Right cardiac atrium (tissue), 5 donors: ENCODE measurements at regions not wholly inside any gene's neighbourhood (a gene's known extent, or its start where the extent isn't known, plus 50 kb on each side); places are given as distances from the start of the nearest gene placed in this dataset.
"Not testable (repeated sequence)": the region's sequence is repeated elsewhere in the genome, so short reads cannot be mapped to it uniquely, and the experiment has no call there.

Experiments used
- ATAC-seq, 2 donors: fragments of 200-7000 bp; cut with Tn5 transposase; one replicate each; pipeline versions ENCODE4 v1.8.0 to v1.9.1; 2020; ENCODE audit warnings: moderate library complexity in 2 of 2, mild to moderate bottlenecking in 1 of 2
- DNase-seq, 3 donors: peaks; one replicate each; pipeline ENCODE4 v3.0.0-alpha.2; 2020
- H3K27ac ChIP-seq: one replicate; pipeline ENCODE4 v1.5.1; 2013; ENCODE audit warnings: mild to moderate bottlenecking, low read length, control low read depth, moderate library complexity
- H3K27me3 ChIP-seq: one replicate; pipeline ENCODE4 v1.6.1; 2013; ENCODE audit not compliant: control insufficient read depth, insufficient read depth
- H3K4me1 ChIP-seq: one replicate; pipeline ENCODE4 v1.6.1; 2013; ENCODE audit warnings: low read length; ENCODE audit not compliant: control insufficient read depth, insufficient read depth
- H3K4me3 ChIP-seq: one replicate; pipeline ENCODE4 v1.5.1; 2013; ENCODE audit warnings: low read length, control low read depth
- H3K9me3 ChIP-seq: one replicate; pipeline ENCODE4 v1.6.1; 2013; ENCODE audit warnings: low read length; ENCODE audit not compliant: control insufficient read depth
- WGBS: extraction: QIAGEN DNeasy Blood & Tissue Kit; methylation state at CpG from one replicate; pipeline ENCODE4 v1.1.7; 2013; 5-methylcytosine and 5-hydroxymethylcytosine counted together
- intact Hi-C, 4 donors: fragments of 100-400 bp; cut with DNase I; formaldehyde crosslinking; loops; one replicate each; pipeline versions ENCODE4 v1.11.0 to v1.14.0; 2022 to 2023
- donor health status: healthy with polysubstance abuse.
- donor health status: DM: no; HTN: yes; CAD: no.
- donor health status: DM: no; HTN: no; CAD: no.
- donor health status: DM: no; HTN: yes; CAD: no; lungs with severe emphysema.
- donor health status: DM: yes; HTN: yes; CAD: no.

GRCh38 chr14:38947343-38947742 lies 155.7 kb downstream of the SEC23A start:
- intact Hi-C loops = no loop called here
- Histone ChIP-seq H3K27me3 (no peaks in the 10 kb centered on the region), H3K4me3 (no peak overlapping the region), H3K4me1 (peaks cover 1% of the 10 kb centered on the region), H3K9me3 (no peaks in the 10 kb centered on the region), H3K27ac (no peak overlapping the region)
- DNase-seq (no peak), ATAC-seq (no peak)
- 80% methylated on average over 1 of the region's 1 CpG for WGBS

GRCh38 chr14:38944691-38945090 lies 158.3 kb downstream of the SEC23A start:
- ATAC-seq = no peak
- 53% methylated on average over 3 of the region's 3 CpGs for WGBS
- no peak overlapping the region for H3K4me3 ChIP-seq
- DNase-seq = no peak
- intact Hi-C loops = no loop called here
- H3K4me1 ChIP-seq = peaks cover 1% of the 10 kb centered on the region
- H3K27ac ChIP-seq = no peak overlapping the region
- H3K27me3 ChIP-seq = no peaks in the 10 kb centered on the region
- H3K9me3 ChIP-seq = no peaks in the 10 kb centered on the region

GRCh38 chr14:38941488-38941887 lies 161.5 kb downstream of the SEC23A start:
- no peaks in the 10 kb centered on the region for H3K27me3 ChIP-seq
- intact Hi-C loops = no loop called here
- 82% methylated on average over 4 of the region's 4 CpGs for WGBS
- ATAC-seq (no peak), DNase-seq (no peak)
- no peaks in the 10 kb centered on the region for H3K9me3 ChIP-seq
- no peak overlapping the region for H3K27ac ChIP-seq
- H3K4me3 ChIP-seq = no peak overlapping the region
- H3K4me1 ChIP-seq = peaks cover 1% of the 10 kb centered on the region

GRCh38 chr14:38932653-38933000 lies 170.4 kb downstream of the SEC23A start:
- DNase-seq, H3K4me3 ChIP-seq, H3K4me1 ChIP-seq, H3K27ac ChIP-seq, H3K27me3 ChIP-seq, H3K9me3 ChIP-seq, ATAC-seq, intact Hi-C loops: not testable (repeated sequence)
- WGBS = 90% methylated on average over 3 of the region's 3 CpGs

GRCh38 chr14:38931969-38932652 lies 170.9 kb downstream of the SEC23A start:
- intact Hi-C loops = no loop called here
- Histone ChIP-seq H3K27ac (no peak overlapping the region), H3K4me3 (no peak overlapping the region), H3K4me1 (no peaks in the 10 kb centered on the region), H3K9me3 (no peaks in the 10 kb centered on the region), H3K27me3 (no peaks in the 10 kb centered on the region)
- DNase-seq = no peak
- ATAC-seq = no peak
- 93% methylated on average over 11 of the region's 11 CpGs for WGBS

- intact Hi-C loops = no loop called here
- Histone ChIP-seq H3K27me3 (no peaks in the 10 kb centered on the region), H3K4me1 (no peaks in the 10 kb centered on the region), H3K4me3 (no peak overlapping the region), H3K27ac (no peak overlapping the region), H3K9me3 (no peaks in the 10 kb centered on the region)
- 72% methylated on average over 1 of the region's 1 CpG for WGBS
- no peak for DNase-seq
- no peak for ATAC-seq
These were observed 172.1 kb downstream of the SEC23A start for GRCh38 chr14:38930898-38931297.

GRCh38 chr14:38930022-38930421 lies 173.0 kb downstream of the SEC23A start:
- WGBS = 79% methylated on average over 3 of the region's 3 CpGs
- H3K4me3 ChIP-seq = no peak overlapping the region
- intact Hi-C loops = no loop called here

GRCh38 chr14:38929416-38929815 lies 173.6 kb downstream of the SEC23A start:
- DNase-seq = no peak
- Histone ChIP-seq H3K9me3 (no peaks in the 10 kb centered on the region), H3K27ac (no peak overlapping the region), H3K27me3 (no peaks in the 10 kb centered on the region), H3K4me3 (no peak overlapping the region), H3K4me1 (no peaks in the 10 kb centered on the region)
- intact Hi-C loops = no loop called here
- no peak for ATAC-seq

More at GRCh38 chr14:38930022-38930421, 173.0 kb downstream of the SEC23A start:
- DNase-seq (no peak), ATAC-seq (no peak)
- Histone ChIP-seq H3K9me3 (no peaks in the 10 kb centered on the region), H3K27ac (no peak overlapping the region), H3K4me1 (no peaks in the 10 kb centered on the region), H3K27me3 (no peaks in the 10 kb centered on the region)

- intact Hi-C loops, H3K27ac ChIP-seq, ATAC-seq, H3K27me3 ChIP-seq, H3K4me3 ChIP-seq, DNase-seq, H3K9me3 ChIP-seq, H3K4me1 ChIP-seq: not testable (repeated sequence)
- WGBS = 91% methylated on average over 11 of the region's 11 CpGs
These were observed 181.1 kb downstream of the SEC23A start for GRCh38 chr14:38921893-38922292.

- intact Hi-C loops = no loop called here
- Histone ChIP-seq H3K9me3 (no peaks in the 10 kb centered on the region), H3K27me3 (no peaks in the 10 kb centered on the region), H3K4me3 (no peak overlapping the region), H3K4me1 (no peaks in the 10 kb centered on the region), H3K27ac (no peak overlapping the region)
- ATAC-seq (no peak), DNase-seq (no peak)
- WGBS = 74% methylated on average over 1 of the region's 1 CpG
These were observed 187.9 kb downstream of the SEC23A start for GRCh38 chr14:38915125-38915524.

GRCh38 chr14:38910092-38910491 lies 192.9 kb downstream of the SEC23A start:
- WGBS = 37% methylated on average over 1 of the region's 1 CpG

GRCh38 chr14:38904959-38905358 lies 198.1 kb downstream of the SEC23A start:
- intact Hi-C loops = no loop called here
- no peaks in the 10 kb centered on the region for H3K9me3 ChIP-seq
- no peaks in the 10 kb centered on the region for H3K27me3 ChIP-seq
- H3K27ac ChIP-seq = no peak overlapping the region
- ATAC-seq (no peak), DNase-seq (no peak)
- H3K4me1 ChIP-seq = no peaks in the 10 kb centered on the region
- no peak overlapping the region for H3K4me3 ChIP-seq

More at GRCh38 chr14:38910092-38910491, 192.9 kb downstream of the SEC23A start:
- Histone ChIP-seq H3K9me3 (no peaks in the 10 kb centered on the region), H3K27me3 (no peaks in the 10 kb centered on the region), H3K4me3 (no peak overlapping the region), H3K4me1 (no peaks in the 10 kb centered on the region), H3K27ac (no peak overlapping the region)
- no peak for ATAC-seq
- intact Hi-C loops = no loop called here
- no peak for DNase-seq
